HCT116 (cell line): ENCODE measurements at regions not wholly inside any gene's neighbourhood (a gene's known extent, or its start where the extent isn't known, plus 50 kb on each side); places are given as distances from the start of the nearest gene placed in this dataset.

Experiments used
- ATAC-seq: fragments of 200-7000 bp; cut with Tn5 transposase; 2 replicates; pipeline ENCODE4 v1.9.1; 2020; ENCODE audit warnings: mild to moderate bottlenecking, moderate library complexity
- BruUV-seq: library from RNA; stranded (reverse); fragments of 400-500 nt; replicated peaks from 2 replicates; lab custom pipeline; 2021; lab: Mats Ljungman, UMichigan
- CTCF ChIA-PET: fragments of 300-600 bp; sonication (Branson Sonifier 250); formaldehyde crosslinking; loops from one replicate; lab custom pipeline; 2021; ENCODE audit warnings: antibody characterized with exemption; lab: Charles Lee
- POLR2A ChIA-PET: fragments of 300-600, 350-600 bp; sonication (Branson Sonifier 250); formaldehyde crosslinking; loops from one replicate; lab custom pipeline; 2021; ENCODE audit warnings: antibody characterized with exemption; lab: Charles Lee
- RAD21 ChIA-PET, 2 experiments: fragments of 300-600 bp; sonication (Branson Sonifier 250); formaldehyde crosslinking; loops; one replicate each; lab custom pipeline; 2023; ENCODE audit warnings: low total read pairs in 2 of 2; ENCODE audit not compliant: uncharacterized antibody in 2 of 2, unreplicated experiment in 2 of 2, low non-redundant PET in 1 of 2; lab: Charles Lee
- DNase-seq: peaks from one replicate; pipeline ENCODE4 v3.0.0-alpha.2; 2010; ENCODE audit warnings: low read depth, low spot score
- H2AFZ ChIP-seq: fragments of 200-600 bp; shearing (Covaris generic), sonication (generic); 2 replicates; pipeline ENCODE4 v1.6.1; 2017; ENCODE audit warnings: low read depth, mixed run types, mixed read lengths, antibody characterized with exemption, low read length; ENCODE audit not compliant: poor library complexity, severe bottlenecking
- H3K27ac ChIP-seq: 2 replicates; pipeline ENCODE4 v1.5.1; 2012; ENCODE audit warnings: low read depth, low read length
- H3K27me3 ChIP-seq: fragments of 200-600 bp; sonication (generic); 2 replicates; pipeline ENCODE4 v1.6.1; 2016; ENCODE audit warnings: mixed run types, low read length, mixed read lengths; ENCODE audit not compliant: insufficient read depth
- H3K36me3 ChIP-seq, 2 experiments: fragments of 200-500 bp in 1 of 2; fragments of 200-600 bp in 1 of 2; sonication (Bioruptor generic) in 1 of 2; sonication (generic) in 1 of 2; 2 replicates each; pipeline versions ENCODE4 v1.5.1 to v1.6.1; 2014 to 2016; ENCODE audit warnings: low read length in 2 of 2, inconsistent platforms in 1 of 2, mixed read lengths in 1 of 2, mixed run types in 1 of 2; ENCODE audit not compliant: insufficient read depth in 2 of 2, control insufficient read depth in 1 of 2
- H3K4me1 ChIP-seq, 2 experiments: fragments of 200-600 bp in 1 of 2; sonication (generic) in 1 of 2; 2 replicates each; pipeline versions ENCODE4 v1.5.1 to v1.6.1; 2012 to 2017; ENCODE audit warnings: low read length in 2 of 2, inconsistent platforms in 1 of 2, mild to moderate bottlenecking in 1 of 2, mixed read lengths in 1 of 2, mixed run types in 1 of 2, moderate library complexity in 1 of 2; ENCODE audit not compliant: insufficient read depth in 2 of 2, control insufficient read depth in 1 of 2
- H3K4me2 ChIP-seq: fragments of 200-600 bp; sonication (generic); 2 replicates; pipeline ENCODE4 v1.6.1; 2017; ENCODE audit warnings: mixed run types, low read length, mixed read lengths
- H3K4me3 ChIP-seq, 2 experiments: fragments of 200-600 bp in 1 of 2; sonication (generic) in 1 of 2; replicated peaks in 1 of 2; 2 replicates each; pipeline ENCODE4 v1.5.1; 2011 to 2016; ENCODE audit warnings: low read length in 2 of 2, control low read depth in 1 of 2, low read depth in 1 of 2, mild to moderate bottlenecking in 1 of 2, mixed read lengths in 1 of 2, mixed run types in 1 of 2
- H3K79me2 ChIP-seq: fragments of 200-600 bp; sonication (generic); 2 replicates; pipeline ENCODE4 v1.6.1; 2017; ENCODE audit warnings: mild to moderate bottlenecking, mixed run types, low read length, moderate library complexity, mixed read lengths; ENCODE audit not compliant: insufficient read depth
- H3K9ac ChIP-seq: fragments of 200-600 bp; sonication (generic); 2 replicates; pipeline ENCODE4 v1.6.1; 2016; ENCODE audit warnings: low read length, mixed read lengths
- H3K9me2 ChIP-seq: fragments of 200-600 bp; sonication (generic), shearing (Covaris generic); 2 replicates; pipeline ENCODE4 v1.6.1; 2017; ENCODE audit warnings: mixed run types, mild to moderate bottlenecking, moderate library complexity; ENCODE audit not compliant: insufficient read depth
- H3K9me3 ChIP-seq, 2 experiments: fragments of 200-500 bp in 1 of 2; fragments of 200-600 bp in 1 of 2; sonication (Bioruptor generic) in 1 of 2; sonication (generic) in 1 of 2; 2 replicates each; pipeline ENCODE4 v1.6.1; 2014 to 2017; ENCODE audit warnings: low read length in 2 of 2, mixed read lengths in 2 of 2, inconsistent platforms in 1 of 2, low read depth in 1 of 2, mild to moderate bottlenecking in 1 of 2, mixed run types in 1 of 2, moderate library complexity in 1 of 2; ENCODE audit not compliant: control insufficient read depth in 1 of 2, insufficient read depth in 1 of 2
- H4K20me1 ChIP-seq: fragments of 200-600 bp; sonication (generic), shearing (Covaris generic); 2 replicates; pipeline ENCODE4 v1.6.1; 2017; ENCODE audit warnings: mixed run types, mild to moderate bottlenecking, moderate library complexity; ENCODE audit not compliant: insufficient read depth
- CBX3 ChIP-seq: IDR thresholded peaks from 2 replicates; pipeline ENCODE4 v1.6.1; 2012; ENCODE audit warnings: low read depth
- EGR1 ChIP-seq: IDR thresholded peaks from 2 replicates; pipeline ENCODE4 v1.6.1; 2012; ENCODE audit warnings: low read depth
- ELF1 ChIP-seq: IDR thresholded peaks from 2 replicates; pipeline ENCODE4 v1.6.1; 2012; ENCODE audit warnings: low read depth, borderline replicate concordance
- JUND ChIP-seq: IDR thresholded peaks from 2 replicates; pipeline ENCODE4 v1.6.1; 2012
- POLR2A ChIP-seq: IDR thresholded peaks from 2 replicates; pipeline ENCODE4 v1.7.0; 2011; ENCODE audit warnings: borderline replicate concordance; ENCODE audit not compliant: insufficient read depth, insufficient read length; ENCODE audit errors: extremely low read depth
- POLR2AphosphoS5 ChIP-seq: IDR thresholded peaks from 2 replicates; pipeline ENCODE4 v1.6.1; 2011; ENCODE audit warnings: mild to moderate bottlenecking, low read depth, low read length, moderate library complexity
- SRF ChIP-seq: IDR thresholded peaks from 2 replicates; pipeline ENCODE4 v1.6.1; 2012; ENCODE audit warnings: low read depth
- ZFX ChIP-seq: fragments of 450-650 bp; IDR thresholded peaks from 2 replicates; pipeline ENCODE4 v1.6.1; 2017
- ZNF274 ChIP-seq: fragments of 200-500 bp; sonication (Bioruptor generic); IDR thresholded peaks from 2 replicates; pipeline ENCODE4 v1.6.1; 2014; ENCODE audit warnings: mild to moderate bottlenecking, low read depth, low read length, inconsistent platforms
- intact Hi-C: fragments of 100-400 bp; cut with micrococcal nuclease; formaldehyde crosslinking; loops from 2 replicates; pipeline ENCODE4 v1.10.0; 2022

GRCh38 chr4:124529131-124529530, 183.4 kb downstream of the ANKRD50 start:
- no peaks in the 10 kb centered on the region for H3K9me2 ChIP-seq
- ChIA-PET RAD21 (no interaction called here), POLR2A (no interaction called here), CTCF (interaction anchor here (0.8 kb wide), 1 partner anchor 13 kb away, joined by 3 read pairs; no protein-coding TSS in a partner anchor)
- DNase-seq (no peak), ATAC-seq (no peak)
- H3K79me2 ChIP-seq: no peaks in the 10 kb centered on the region
- intact Hi-C loops: no loop called here
- BruUV-seq: no TSS peak
- no peaks in the 10 kb centered on the region for H3K36me3 ChIP-seq
- H3K4me2 ChIP-seq: no peak overlapping the region
- H3K27ac ChIP-seq: no peak overlapping the region
- H3K4me1 ChIP-seq: no peaks in the 10 kb centered on the region
- no peaks in the 10 kb centered on the region for H3K27me3 ChIP-seq
- no peak overlapping the region for H2AFZ ChIP-seq
- TF ChIP-seq CBX3 (no peak), POLR2A (no peak), ELF1 (no peak), POLR2AphosphoS5 (no peak), JUND (no peak), EGR1 (no peak)
- no peak overlapping the region for H3K4me3 ChIP-seq
- no peaks in the 10 kb centered on the region for H4K20me1 ChIP-seq
- H3K9ac ChIP-seq: no peak overlapping the region
- H3K9me3 ChIP-seq: no peaks in the 10 kb centered on the region

GRCh38 chr4:124530464-124531077, 182.0 kb downstream of the ANKRD50 start:
- Histone ChIP-seq H3K9ac (no peak overlapping the region), H4K20me1 (no peaks in the 10 kb centered on the region), H3K4me3 (no peak overlapping the region), H3K4me1 (no peaks in the 10 kb centered on the region), H3K27ac (no peak overlapping the region), H3K27me3 (no peaks in the 10 kb centered on the region), H3K9me2 (no peaks in the 10 kb centered on the region), H3K79me2 (no peaks in the 10 kb centered on the region), H3K36me3 (no peaks in the 10 kb centered on the region), H2AFZ (no peak overlapping the region), H3K9me3 (no peaks in the 10 kb centered on the region), H3K4me2 (no peak overlapping the region)
- ATAC-seq (no peak), DNase-seq (no peak)
- POLR2A ChIA-PET: no interaction called here
- TF ChIP-seq EGR1 (no peak), ZFX (no peak), CBX3 (no peak), SRF (no peak), ZNF274 (no peak)
- no TSS peak for BruUV-seq
- RAD21 ChIA-PET: no interaction called here
- intact Hi-C loops: no loop called here
- CTCF ChIA-PET: no interaction called here
